Left lung (tissue), 4 donors: ENCODE measurements at regions not wholly inside any gene's neighbourhood (a gene's known extent, or its start where the extent isn't known, plus 50 kb on each side); places are given as distances from the start of the nearest gene placed in this dataset.

Source experiments
- ATAC-seq: fragments of 200-7000 bp; cut with Tn5 transposase; one replicate; pipeline ENCODE4 v1.9.1; 2020; ENCODE audit warnings: moderate library complexity
- DNase-seq, 4 donors: peaks; one replicate each; pipeline ENCODE4 v3.0.0-alpha.2; 2013 to 2020
- H3K27ac ChIP-seq, 2 donors: fragments of 200-600 bp; sonication (generic) in 1 of 2; one replicate each; pipeline versions ENCODE4 v1.5.0 to v1.8.0; 2020 to 2021
- H3K27me3 ChIP-seq, 2 donors: fragments of 200-600 bp; sonication (generic) in 1 of 2; one replicate each; pipeline versions ENCODE4 v1.5.0 to v1.8.0; 2020 to 2021
- H3K36me3 ChIP-seq, 2 donors: fragments of 200-600 bp; sonication (generic) in 1 of 2; one replicate each; pipeline versions ENCODE4 v1.5.0 to v1.8.0; 2020 to 2021
- H3K4me1 ChIP-seq, 2 donors: fragments of 200-600 bp; one replicate each; pipeline ENCODE4 v1.8.0; 2021
- H3K4me3 ChIP-seq, 2 donors: fragments of 200-600 bp; sonication (generic) in 1 of 2; one replicate each; pipeline versions ENCODE4 v1.5.0 to v1.8.0; 2020 to 2021; ENCODE audit warnings: mild to moderate bottlenecking in 1 of 2
- H3K9me3 ChIP-seq, 2 donors: fragments of 200-600 bp; sonication (generic) in 1 of 2; one replicate each; pipeline versions ENCODE4 v1.5.0 to v1.8.0; 2020 to 2021
- intact Hi-C, 2 donors: fragments of 100-400 bp; cut with DNase I; formaldehyde crosslinking; loops; one replicate each; pipeline versions ENCODE4 v1.11.2 to v1.14.2; 2022
- TF ChIP-seq, protein P1 (sequence below), 2 donors: fragments of 200-600 bp; sonication (generic) in 1 of 2; IDR thresholded peaks; one replicate each; pipeline versions ENCODE4 v1.5.0 to v1.8.0; 2021; ENCODE audit warnings: antibody characterized with exemption in 2 of 2
- donor health status: DM: no; HTN: yes; CAD: no.
- donor health status: DM: no; HTN: no; CAD: no.

DNA sequence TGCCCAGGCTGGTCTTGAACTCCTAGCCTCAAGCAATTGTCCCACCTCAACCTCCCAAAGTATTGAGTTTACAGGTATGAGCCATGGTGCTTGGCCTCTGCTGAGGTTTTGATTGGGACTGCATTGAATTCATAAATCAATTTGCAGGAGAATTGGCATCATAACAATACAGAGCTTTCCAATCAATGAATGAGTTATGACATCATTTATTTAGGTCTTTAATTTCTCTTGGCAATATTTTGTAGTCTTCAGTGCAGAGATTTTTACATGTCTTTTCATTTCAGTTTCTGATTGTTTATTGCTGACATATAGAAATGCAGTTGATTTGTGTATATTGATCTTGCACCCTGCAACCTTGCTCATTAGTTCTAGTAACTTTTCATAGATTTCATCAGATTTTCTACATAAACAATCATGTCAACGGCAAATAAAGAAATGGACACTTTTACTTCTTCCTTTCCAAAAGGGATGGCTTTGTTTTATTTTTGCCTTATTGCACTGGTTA, 119.9 kb downstream of the TFCP2L1 start:
- H3K36me3 ChIP-seq: no peaks in the 10 kb centered on the region
- H3K9me3 ChIP-seq: peaks cover 5 to 9% of the 10 kb centered on the region in 2 donors
- no peak overlapping the region for H3K4me3 ChIP-seq
- no peaks in the 10 kb centered on the region for H3K27me3 ChIP-seq
- TF ChIP-seq, protein P1, sequence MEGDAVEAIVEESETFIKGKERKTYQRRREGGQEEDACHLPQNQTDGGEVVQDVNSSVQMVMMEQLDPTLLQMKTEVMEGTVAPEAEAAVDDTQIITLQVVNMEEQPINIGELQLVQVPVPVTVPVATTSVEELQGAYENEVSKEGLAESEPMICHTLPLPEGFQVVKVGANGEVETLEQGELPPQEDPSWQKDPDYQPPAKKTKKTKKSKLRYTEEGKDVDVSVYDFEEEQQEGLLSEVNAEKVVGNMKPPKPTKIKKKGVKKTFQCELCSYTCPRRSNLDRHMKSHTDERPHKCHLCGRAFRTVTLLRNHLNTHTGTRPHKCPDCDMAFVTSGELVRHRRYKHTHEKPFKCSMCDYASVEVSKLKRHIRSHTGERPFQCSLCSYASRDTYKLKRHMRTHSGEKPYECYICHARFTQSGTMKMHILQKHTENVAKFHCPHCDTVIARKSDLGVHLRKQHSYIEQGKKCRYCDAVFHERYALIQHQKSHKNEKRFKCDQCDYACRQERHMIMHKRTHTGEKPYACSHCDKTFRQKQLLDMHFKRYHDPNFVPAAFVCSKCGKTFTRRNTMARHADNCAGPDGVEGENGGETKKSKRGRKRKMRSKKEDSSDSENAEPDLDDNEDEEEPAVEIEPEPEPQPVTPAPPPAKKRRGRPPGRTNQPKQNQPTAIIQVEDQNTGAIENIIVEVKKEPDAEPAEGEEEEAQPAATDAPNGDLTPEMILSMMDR (IDR thresholded peaks at IDR 0.05): no peak
- intact Hi-C loops: no loop called here
- DNase-seq (no peak), ATAC-seq (no peak)
- no peak overlapping the region for H3K27ac ChIP-seq
- H3K4me1 ChIP-seq: no peaks in the 10 kb centered on the region
